RWPE1 (cell line): ENCODE measurements at regions not wholly inside any gene's neighbourhood (a gene's known extent, or its start where the extent isn't known, plus 50 kb on each side); places are given as distances from the start of the nearest gene placed in this dataset.
"Not testable (repeated sequence)": the region's sequence is repeated elsewhere in the genome, so short reads cannot be mapped to it uniquely, and the experiment has no call there.

ENCODE experiments used
- CTCF ChIA-PET: fragments of 350-600 bp; sonication (Branson Sonifier 250); formaldehyde crosslinking; extraction: SDS; loops from one replicate; lab custom pipeline; 2021; lab: Yijun Ruan, JAX
- POLR2A ChIA-PET: fragments of 400-600 bp; formaldehyde crosslinking; extraction: SDS; loops from one replicate; lab custom pipeline; 2020; ENCODE audit warnings: antibody characterized with exemption; ENCODE audit not compliant: low non-redundant PET; lab: Yijun Ruan, JAX
- DNase-seq: peaks from one replicate; pipeline ENCODE4 v3.0.0; 2012; ENCODE audit warnings: low spot score
- H3K27ac ChIP-seq: fragments of 450-650 bp; 2 replicates; pipeline ENCODE4 v1.5.1; 2017
- CTCF ChIP-seq: fragments of 450-650 bp; conservative IDR thresholded peaks from 2 replicates; pipeline ENCODE4 v1.5.1; 2017; ENCODE audit warnings: low read depth, mild to moderate bottlenecking

GRCh38 chr22:17284466-17284865 is 65.2 kb upstream of the ADA2 start:
- ChIA-PET POLR2A (no interaction called here), CTCF (no interaction called here)
- no peak for DNase-seq
- H3K27ac ChIP-seq: no peak overlapping the region
- TF ChIP-seq CTCF: no peak

- POLR2A ChIA-PET, H3K27ac ChIP-seq, DNase-seq, CTCF ChIA-PET: not testable (repeated sequence)
Observed at GRCh38 chr22:17283865-17284264, 64.6 kb upstream of the ADA2 start.

GRCh38 chr22:17283423-17283822 is 64.2 kb upstream of the ADA2 start:
- ChIA-PET CTCF (no interaction called here), POLR2A (no interaction called here)
- no peak for TF ChIP-seq CTCF
- DNase-seq: no peak
- H3K27ac ChIP-seq: no peak overlapping the region

- CTCF ChIA-PET: no interaction called here
- H3K27ac ChIP-seq: no peak overlapping the region
- no peak for TF ChIP-seq CTCF
- no peak for DNase-seq
- POLR2A ChIA-PET: no interaction called here
Observed at GRCh38 chr22:17281440-17281841, 62.2 kb upstream of the ADA2 start.

- ChIA-PET POLR2A (no interaction called here), CTCF (no interaction called here)
- no peak for DNase-seq
- TF ChIP-seq CTCF: no peak
- no peak overlapping the region for H3K27ac ChIP-seq
Observed at GRCh38 chr22:17281026-17281425, 61.8 kb upstream of the ADA2 start.

- POLR2A ChIA-PET: no interaction called here
- TF ChIP-seq CTCF: no peak
- no peak overlapping the region for H3K27ac ChIP-seq
- no peak for DNase-seq
- CTCF ChIA-PET: no interaction called here
Observed at GRCh38 chr22:17272511-17272991, 53.3 kb upstream of the ADA2 start.

- TF ChIP-seq CTCF: no peak
- ChIA-PET POLR2A (no interaction called here), CTCF (interaction anchor here (0.7 kb wide), 1 partner anchor 14 kb away, joined by 4 read pairs; no protein-coding TSS in a partner anchor)
- no peak for DNase-seq
- H3K27ac ChIP-seq: no peak overlapping the region
Observed at GRCh38 chr22:17271711-17272451, 52.6 kb upstream of the ADA2 start.
